SK-N-DZ (cell line): ENCODE measurements at regions not wholly inside any gene's neighbourhood (a gene's known extent, or its start where the extent isn't known, plus 50 kb on each side); places are given as distances from the start of the nearest gene placed in this dataset.

Experiments used
- DNase-seq: peaks from one replicate; pipeline ENCODE4 v3.0.0-alpha.2; 2015; ENCODE audit warnings: low spot score

- no peak for DNase-seq
Measured at GRCh38 chr10:131689016-131689415, 211.8 kb upstream of the PPP2R2D start.

- no peak for DNase-seq
Measured at GRCh38 chr10:131689486-131689885, 211.3 kb upstream of the PPP2R2D start.

DNA sequence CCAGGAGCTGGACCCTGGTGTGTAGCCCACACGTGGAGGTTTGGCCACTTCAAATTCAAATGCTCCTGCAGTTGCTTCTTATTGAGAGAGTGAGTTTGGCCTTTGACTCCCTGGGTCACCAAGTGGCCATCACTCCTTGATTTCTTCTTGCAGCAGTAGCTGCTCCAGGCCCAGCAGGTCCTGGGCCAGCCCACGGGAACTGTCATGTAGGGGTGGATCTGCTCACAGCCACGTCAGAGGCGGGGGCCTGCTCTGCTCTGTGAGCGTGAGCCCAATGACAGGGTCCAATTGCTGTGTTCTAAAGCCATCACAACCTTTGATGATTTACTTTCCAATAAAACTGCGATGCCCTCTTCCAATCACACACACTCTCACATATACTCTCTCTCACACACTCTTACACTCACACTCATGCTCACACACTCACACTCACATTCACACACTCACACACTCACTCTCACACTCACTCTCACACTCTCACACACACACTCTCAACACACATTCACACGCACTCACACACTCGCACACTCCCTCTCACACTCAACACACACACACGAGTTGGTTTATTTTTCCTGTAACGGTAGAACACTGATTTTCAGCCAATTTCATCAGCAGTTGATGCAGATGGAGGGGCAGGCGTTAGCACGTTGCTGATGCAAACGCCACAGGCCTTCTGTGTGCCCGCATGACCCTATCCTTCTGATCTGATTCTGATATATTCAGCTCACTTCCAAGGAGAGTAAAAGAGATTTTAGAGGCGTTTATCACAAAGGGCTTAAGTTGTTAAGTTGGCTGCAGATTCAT lies 210.7 kb upstream of the PPP2R2D start:
- no peak for DNase-seq

- DNase-seq = no peak
Measured at GRCh38 chr10:131690805-131691239, 210.0 kb upstream of the PPP2R2D start.

DNA sequence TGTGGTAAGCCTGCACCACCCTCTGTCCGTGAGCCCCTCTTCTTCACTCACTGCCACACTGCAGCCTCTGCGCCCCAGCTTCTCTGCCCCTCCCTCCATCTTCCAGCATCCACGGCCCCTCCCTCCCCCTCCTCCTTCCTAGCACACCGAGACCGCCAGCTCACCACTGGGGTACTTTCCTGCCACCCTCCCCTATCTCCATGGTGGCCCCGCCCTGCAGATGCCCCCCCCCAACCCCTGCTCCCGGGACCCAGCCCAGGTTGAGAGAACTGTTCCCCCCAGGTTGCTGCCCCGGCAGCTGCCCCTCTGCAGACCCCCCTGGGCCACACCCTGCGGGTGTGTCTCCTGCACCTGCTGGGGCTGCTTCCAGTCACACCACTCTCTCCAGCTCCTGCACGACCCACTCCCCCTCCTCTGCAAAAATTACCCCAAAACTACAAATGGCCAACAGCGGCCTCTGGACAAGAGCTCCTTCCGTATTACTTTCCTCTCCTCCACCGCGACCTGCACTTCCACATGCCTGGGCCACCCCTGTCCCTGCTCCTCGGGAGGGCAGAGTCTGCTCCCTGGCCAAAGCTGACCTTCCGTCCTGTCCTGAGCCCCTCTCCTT lies 209.2 kb upstream of the PPP2R2D start:
- no peak for DNase-seq

- no peak for DNase-seq
Measured at GRCh38 chr10:131692176-131692575, 208.6 kb upstream of the PPP2R2D start.

DNA sequence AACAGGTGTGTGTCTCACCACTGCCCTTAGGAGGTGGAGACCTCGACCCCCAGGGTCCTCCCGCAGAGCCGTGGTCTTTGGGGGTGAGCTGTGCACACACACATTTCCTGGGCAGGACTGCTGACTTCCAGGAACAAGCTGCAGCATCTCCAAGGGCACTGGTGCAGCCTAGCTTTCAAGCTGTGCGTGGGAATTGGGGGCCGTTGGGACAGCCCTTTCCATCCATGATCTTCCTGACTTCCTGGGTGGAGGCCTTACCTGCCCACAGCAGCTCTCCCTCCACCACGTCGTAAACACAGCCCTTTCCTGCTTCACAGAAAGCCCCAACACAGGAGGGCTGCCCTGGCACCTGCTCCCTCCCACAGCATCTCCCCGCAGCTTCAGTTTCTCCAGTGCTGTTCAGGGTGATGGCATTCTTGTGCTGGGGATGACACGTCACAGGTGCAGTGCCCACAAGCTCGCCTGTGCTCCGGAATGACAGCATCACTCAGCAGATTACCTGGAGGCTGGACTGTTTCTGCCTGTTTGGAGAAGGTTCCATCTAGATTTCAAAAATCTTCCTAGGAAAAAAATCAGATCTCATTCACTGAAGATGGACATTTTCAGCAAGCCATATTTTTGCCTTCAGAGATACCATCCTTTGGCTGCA lies 208.0 kb upstream of the PPP2R2D start:
- no peak for DNase-seq

DNA sequence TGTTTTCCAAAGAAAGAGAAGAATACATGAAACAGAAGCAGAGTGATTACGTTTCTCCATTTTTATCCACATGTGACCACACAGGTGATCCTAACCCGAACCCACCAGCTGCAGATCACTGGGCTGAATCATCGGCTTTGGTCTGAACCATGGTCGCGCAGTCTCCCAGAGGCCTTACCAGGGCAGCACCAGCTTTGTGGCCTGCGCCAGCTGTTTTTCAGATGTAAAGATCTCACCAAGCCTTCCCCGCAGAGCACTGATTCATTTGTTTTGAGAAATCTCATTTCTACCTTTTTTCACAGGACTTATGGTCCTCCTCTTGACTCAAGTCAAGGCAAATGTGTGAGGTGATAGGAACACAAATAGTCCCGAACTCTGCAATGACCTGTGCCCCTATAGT lies 207.0 kb upstream of the PPP2R2D start:
- no peak for DNase-seq

GRCh38 chr10:131694168-131694780 lies 206.5 kb upstream of the PPP2R2D start:
- no peak for DNase-seq

- no peak for DNase-seq
Measured at GRCh38 chr10:131694781-131695495, 205.9 kb upstream of the PPP2R2D start.

- DNase-seq = no peak
Measured at GRCh38 chr10:131695496-131696165, 205.2 kb upstream of the PPP2R2D start.

DNA sequence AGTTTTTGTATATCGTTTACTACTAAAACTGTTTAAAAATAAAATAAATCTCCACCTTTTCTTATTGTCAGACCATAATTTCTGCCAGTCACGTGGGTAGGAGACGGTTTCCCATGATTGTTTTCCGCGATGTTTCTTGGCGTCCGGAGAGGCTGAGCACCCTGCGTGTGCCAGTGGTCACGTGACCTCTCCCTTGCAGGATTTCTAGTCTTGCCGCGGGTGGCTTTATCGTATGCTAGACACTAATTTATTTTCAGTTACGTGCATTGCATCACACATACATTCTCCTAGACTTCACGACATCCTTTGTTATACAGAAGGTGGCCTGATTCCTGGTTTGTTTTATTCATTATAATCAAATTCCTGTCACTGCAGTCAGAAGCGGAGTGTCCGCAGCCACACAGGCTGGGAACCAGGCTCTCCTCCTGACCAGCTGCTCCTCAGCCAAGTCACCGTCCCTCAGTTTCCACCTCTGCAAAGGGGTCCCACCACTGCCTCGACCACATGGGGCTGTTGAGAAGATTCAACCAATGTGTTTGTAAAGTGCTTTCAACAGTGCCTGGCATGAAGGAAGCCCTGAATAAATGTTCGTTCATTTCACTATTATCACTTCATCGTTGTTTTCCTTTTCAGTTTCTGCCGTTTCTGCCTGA lies 203.2 kb upstream of the PPP2R2D start:
- DNase-seq = no peak

DNA sequence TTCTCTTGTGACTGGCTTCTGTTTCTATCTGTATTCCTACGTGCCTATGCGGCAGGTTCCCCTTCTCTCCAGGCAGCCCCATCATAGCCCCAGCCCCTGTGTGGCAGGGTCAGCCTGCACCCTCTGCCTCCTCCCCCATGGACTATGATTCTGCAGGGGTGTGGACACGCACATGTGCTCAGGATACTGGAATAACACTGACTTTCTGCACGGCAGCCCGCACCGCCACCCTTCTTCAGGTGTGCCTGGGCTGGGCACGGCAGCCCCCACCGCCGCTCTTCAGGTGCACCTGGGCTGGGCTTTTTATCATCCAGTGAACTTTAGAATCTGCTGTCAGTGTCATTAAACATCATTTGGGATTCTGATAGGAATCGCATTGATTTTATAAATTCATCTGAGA lies 202.6 kb upstream of the PPP2R2D start:
- DNase-seq = no peak

GRCh38 chr10:131698986-131699385 lies 201.8 kb upstream of the PPP2R2D start:
- no peak for DNase-seq

GRCh38 chr10:131700032-131700431 lies 200.8 kb upstream of the PPP2R2D start:
- no peak for DNase-seq

GRCh38 chr10:131700506-131700905 lies 200.3 kb upstream of the PPP2R2D start:
- no peak for DNase-seq

DNA sequence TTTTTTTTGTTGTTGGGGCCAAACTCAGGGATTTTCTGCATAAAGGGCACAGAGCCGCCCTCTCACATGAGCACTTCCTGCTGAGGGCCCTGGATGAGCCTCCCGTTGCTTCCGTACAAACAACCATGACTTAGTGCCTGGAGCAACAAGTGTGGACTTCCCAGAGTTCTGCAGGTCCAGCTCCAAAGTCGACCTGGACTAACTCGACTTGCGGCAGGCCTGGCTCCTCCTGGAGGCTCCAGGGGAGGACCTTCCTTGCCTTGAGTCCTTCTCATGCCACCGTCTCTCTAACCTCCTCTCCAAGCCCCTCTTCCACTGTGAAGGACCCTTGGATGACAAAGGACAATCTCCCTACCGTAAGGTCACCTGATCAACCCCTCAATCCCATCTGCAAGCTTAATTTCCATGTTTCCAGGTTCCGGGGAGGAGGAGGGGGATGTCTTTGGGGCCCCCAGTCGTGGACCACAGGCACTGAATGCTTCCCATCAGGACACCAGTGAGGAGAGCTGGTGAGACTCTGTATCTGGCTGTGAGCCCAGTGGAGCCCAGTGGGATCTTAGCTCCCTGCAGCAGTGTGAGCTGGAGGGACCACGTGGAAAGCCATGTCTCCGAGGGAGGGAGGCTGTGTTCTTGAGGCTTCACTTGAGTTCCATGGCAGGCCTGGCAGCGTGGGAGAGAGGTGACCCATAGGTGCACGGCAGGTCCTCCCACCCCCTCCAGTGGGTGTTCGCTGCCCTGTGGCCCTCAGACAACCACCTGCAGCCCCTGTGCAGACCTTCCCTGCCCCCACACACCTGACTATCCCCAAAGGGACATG lies 199.5 kb upstream of the PPP2R2D start:
- DNase-seq = no peak

- DNase-seq = no peak
Measured at GRCh38 chr10:131702531-131703356, 198.1 kb upstream of the PPP2R2D start.

DNA sequence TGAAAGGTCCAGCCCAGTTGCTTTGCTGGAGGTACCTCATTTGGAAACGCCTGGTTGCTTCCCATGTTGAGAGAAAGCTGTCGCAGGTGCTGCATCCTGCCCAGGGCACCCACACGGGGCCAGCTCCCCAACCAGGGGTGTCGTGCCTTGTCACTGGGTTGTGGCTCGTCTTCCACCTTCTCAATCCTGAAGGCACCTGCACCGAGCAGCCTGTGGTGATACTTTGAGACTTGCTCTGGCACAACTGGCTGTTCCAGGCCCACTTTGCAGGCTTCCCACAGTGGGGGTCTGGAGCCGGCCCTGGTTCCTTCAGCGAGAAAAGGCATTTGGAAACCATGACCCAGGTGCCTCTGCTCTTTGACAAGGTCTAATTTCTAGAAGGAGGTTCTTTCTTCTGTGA lies 197.3 kb upstream of the PPP2R2D start:
- DNase-seq = no peak
